ENCODE measurements at regions not wholly inside any gene's neighbourhood (a gene's known extent, or its start where the extent isn't known, plus 50 kb on each side); places are given as distances from the start of the nearest gene placed in this dataset.
"Not testable (repeated sequence)": the region's sequence is repeated elsewhere in the genome, so short reads cannot be mapped to it uniquely, and the experiment has no call there.

DNA sequence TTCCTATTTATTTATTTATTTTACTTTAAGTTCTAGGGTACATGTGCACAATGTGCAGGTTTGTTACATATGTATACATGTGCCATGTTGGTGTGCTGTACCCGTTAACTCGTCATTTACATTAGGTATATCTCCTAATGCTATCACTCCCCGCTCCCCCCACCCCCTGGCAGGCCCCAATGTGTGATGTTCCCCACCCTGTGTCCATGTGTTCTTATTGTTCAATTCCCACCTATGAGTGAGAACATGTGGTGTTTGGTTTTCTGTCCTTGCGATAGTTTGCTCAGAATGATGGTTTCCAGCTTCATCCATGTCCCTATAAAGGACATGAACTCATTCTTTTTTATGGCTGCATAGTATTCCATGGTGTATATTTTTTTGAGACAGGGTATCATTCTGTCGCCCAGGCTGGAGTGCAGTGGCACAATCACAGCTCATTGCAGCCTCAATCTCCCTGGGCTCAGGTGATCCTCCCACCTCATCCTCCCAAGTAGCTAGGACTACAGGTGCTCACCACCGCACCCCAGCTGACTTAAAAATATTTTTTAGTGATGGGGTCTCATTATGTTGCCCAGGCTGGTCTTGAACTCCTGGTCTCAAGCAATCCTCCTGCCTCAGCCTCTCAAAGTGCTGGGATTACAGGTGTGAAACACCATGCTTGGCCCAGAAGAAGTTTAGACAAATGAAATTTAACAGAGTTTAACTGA is 140.6 kb downstream of the NPIPB5 start:
- not testable (repeated sequence) for TF ChIP-seq CTCF (conservative IDR thresholded peaks at IDR 0.05 in 1 of 2, IDR thresholded peaks at IDR 0.05 in 1 of 2; ENCODE audit: low read depth in 1 of 2, low read length in 2 of 2); EZH2 (IDR thresholded peaks at IDR 0.05; ENCODE audit: low read length, missing control alignments)
